ENCODE measurements at regions not wholly inside any gene's neighbourhood (a gene's known extent, or its start where the extent isn't known, plus 50 kb on each side); places are given as distances from the start of the nearest gene placed in this dataset.

- Histone ChIP-seq H3K4me1 (ENCODE audit: insufficient read depth) (no peaks in the 10 kb centered on the region), H3K27ac (ENCODE audit: low read depth) (no peak overlapping the region), H3K4me3 (ENCODE audit: low read depth, low read length) (no peak overlapping the region), H3K36me3 (ENCODE audit: insufficient read depth) (no peaks in the 10 kb centered on the region)
- 42% methylated on average over 2 of the region's 2 CpGs for WGBS
- no peak for DNase-seq (ENCODE audit: extremely low spot score)
Measured at GRCh38 chr13:109867766-109868165, 81.4 kb upstream of the IRS2 start.

GRCh38 chr13:109862627-109863026, 76.2 kb upstream of the IRS2 start:
- DNase-seq (ENCODE audit: extremely low spot score), result peak; percentile 31
- no peaks in the 10 kb centered on the region for H3K4me1 ChIP-seq (ENCODE audit: insufficient read depth)
- H3K27ac ChIP-seq (ENCODE audit: low read depth), result no peak overlapping the region
- no peaks in the 10 kb centered on the region for H3K36me3 ChIP-seq (ENCODE audit: insufficient read depth)
- 47% methylated on average over 2 of the region's 2 CpGs for WGBS
- no peak overlapping the region for H3K4me3 ChIP-seq (ENCODE audit: low read depth, low read length)

- H3K36me3 ChIP-seq (ENCODE audit: insufficient read depth), result no peaks in the 10 kb centered on the region
- H3K27ac ChIP-seq (ENCODE audit: low read depth), result no peak overlapping the region
- H3K4me3 ChIP-seq (ENCODE audit: low read depth, low read length), result no peak overlapping the region
- no peak for DNase-seq (ENCODE audit: extremely low spot score)
- no peaks in the 10 kb centered on the region for H3K4me1 ChIP-seq (ENCODE audit: insufficient read depth)
- 78% methylated on average over 3 of the region's 3 CpGs for WGBS
Measured at GRCh38 chr13:109859898-109860297, 73.5 kb upstream of the IRS2 start.

GRCh38 chr13:109859216-109859835, 72.9 kb upstream of the IRS2 start:
- 80% methylated on average over 8 of the region's 8 CpGs for WGBS
- no peak for DNase-seq (ENCODE audit: extremely low spot score)
- Histone ChIP-seq H3K4me3 (ENCODE audit: low read depth, low read length) (no peak overlapping the region), H3K27ac (ENCODE audit: low read depth) (no peak overlapping the region), H3K36me3 (ENCODE audit: insufficient read depth) (no peaks in the 10 kb centered on the region), H3K4me1 (ENCODE audit: insufficient read depth) (no peaks in the 10 kb centered on the region)

- Histone ChIP-seq H3K27ac (ENCODE audit: low read depth) (no peak overlapping the region), H3K4me3 (ENCODE audit: low read depth, low read length) (no peak overlapping the region), H3K36me3 (ENCODE audit: insufficient read depth) (no peaks in the 10 kb centered on the region), H3K4me1 (ENCODE audit: insufficient read depth) (no peaks in the 10 kb centered on the region)
- no peak for DNase-seq (ENCODE audit: extremely low spot score)
- 88% methylated on average over 7 of the region's 7 CpGs for WGBS
Measured at GRCh38 chr13:109858319-109858718, 71.9 kb upstream of the IRS2 start.

- no peaks in the 10 kb centered on the region for H3K36me3 ChIP-seq (ENCODE audit: insufficient read depth)
- H3K27ac ChIP-seq (ENCODE audit: low read depth), result no peak overlapping the region
- WGBS, result 77% methylated on average over 7 of the region's 7 CpGs
- no peak for DNase-seq (ENCODE audit: extremely low spot score)
- H3K4me1 ChIP-seq (ENCODE audit: insufficient read depth), result no peaks in the 10 kb centered on the region
- no peak overlapping the region for H3K4me3 ChIP-seq (ENCODE audit: low read depth, low read length)
Measured at GRCh38 chr13:109857803-109858202, 71.4 kb upstream of the IRS2 start.

GRCh38 chr13:109857325-109857724, 70.9 kb upstream of the IRS2 start:
- Histone ChIP-seq H3K4me1 (ENCODE audit: insufficient read depth) (no peaks in the 10 kb centered on the region), H3K4me3 (ENCODE audit: low read depth, low read length) (no peak overlapping the region), H3K27ac (ENCODE audit: low read depth) (no peak overlapping the region), H3K36me3 (ENCODE audit: insufficient read depth) (no peaks in the 10 kb centered on the region)
- no peak for DNase-seq (ENCODE audit: extremely low spot score)
- WGBS, result 75% methylated on average over 5 of the region's 5 CpGs

GRCh38 chr13:109856350-109856749, 70.0 kb upstream of the IRS2 start:
- no peak for DNase-seq (ENCODE audit: extremely low spot score)
- Histone ChIP-seq H3K4me3 (ENCODE audit: low read depth, low read length) (no peak overlapping the region), H3K36me3 (ENCODE audit: insufficient read depth) (no peaks in the 10 kb centered on the region), H3K27ac (ENCODE audit: low read depth) (no peak overlapping the region), H3K4me1 (ENCODE audit: insufficient read depth) (no peaks in the 10 kb centered on the region)
- WGBS, result 78% methylated on average over 4 of the region's 4 CpGs

- DNase-seq (ENCODE audit: extremely low spot score), result no peak
- 80% methylated on average over 5 of the region's 5 CpGs for WGBS
- Histone ChIP-seq H3K4me3 (ENCODE audit: low read depth, low read length) (no peak overlapping the region), H3K4me1 (ENCODE audit: insufficient read depth) (no peaks in the 10 kb centered on the region), H3K27ac (ENCODE audit: low read depth) (no peak overlapping the region), H3K36me3 (ENCODE audit: insufficient read depth) (no peaks in the 10 kb centered on the region)
Measured at GRCh38 chr13:109853153-109853552, 66.8 kb upstream of the IRS2 start.

- H3K4me1 ChIP-seq (ENCODE audit: insufficient read depth), result no peaks in the 10 kb centered on the region
- no peak for DNase-seq (ENCODE audit: extremely low spot score)
- no peak overlapping the region for H3K4me3 ChIP-seq (ENCODE audit: low read depth, low read length)
- WGBS, result 82% methylated on average over 4 of the region's 4 CpGs
- no peaks in the 10 kb centered on the region for H3K36me3 ChIP-seq (ENCODE audit: insufficient read depth)
- H3K27ac ChIP-seq (ENCODE audit: low read depth), result no peak overlapping the region
Measured at GRCh38 chr13:109846185-109846584, 59.8 kb upstream of the IRS2 start.

GRCh38 chr13:109844396-109844795, 58.0 kb upstream of the IRS2 start:
- no peak overlapping the region for H3K27ac ChIP-seq (ENCODE audit: low read depth)
- H3K4me3 ChIP-seq (ENCODE audit: low read depth, low read length), result no peak overlapping the region
- no peaks in the 10 kb centered on the region for H3K36me3 ChIP-seq (ENCODE audit: insufficient read depth)
- 57% methylated on average over 9 of the region's 9 CpGs for WGBS
- DNase-seq (ENCODE audit: extremely low spot score), result no peak
- H3K4me1 ChIP-seq (ENCODE audit: insufficient read depth), result no peaks in the 10 kb centered on the region

GRCh38 chr13:109843695-109844094, 57.3 kb upstream of the IRS2 start:
- H3K36me3 ChIP-seq (ENCODE audit: insufficient read depth), result no peaks in the 10 kb centered on the region
- H3K4me3 ChIP-seq (ENCODE audit: low read depth, low read length), result no peak overlapping the region
- H3K27ac ChIP-seq (ENCODE audit: low read depth), result no peak overlapping the region
- no peak for DNase-seq (ENCODE audit: extremely low spot score)
- 88% methylated on average over 8 of the region's 8 CpGs for WGBS
- no peaks in the 10 kb centered on the region for H3K4me1 ChIP-seq (ENCODE audit: insufficient read depth)

GRCh38 chr13:109842212-109842920, 56.0 kb upstream of the IRS2 start:
- H3K4me3 ChIP-seq (ENCODE audit: low read depth, low read length), result no peak overlapping the region
- no peaks in the 10 kb centered on the region for H3K4me1 ChIP-seq (ENCODE audit: insufficient read depth)
- no peak for DNase-seq (ENCODE audit: extremely low spot score)
- no peaks in the 10 kb centered on the region for H3K36me3 ChIP-seq (ENCODE audit: insufficient read depth)
- no peak overlapping the region for H3K27ac ChIP-seq (ENCODE audit: low read depth)
- WGBS, result 90% methylated on average over 6 of the region's 6 CpGs

GRCh38 chr13:109840893-109841287, 54.5 kb upstream of the IRS2 start:
- no peak overlapping the region for H3K4me3 ChIP-seq (ENCODE audit: low read depth, low read length)
- no peaks in the 10 kb centered on the region for H3K36me3 ChIP-seq (ENCODE audit: insufficient read depth)
- DNase-seq (ENCODE audit: extremely low spot score), result no peak
- H3K4me1 ChIP-seq (ENCODE audit: insufficient read depth), result no peaks in the 10 kb centered on the region
- 83% methylated on average over 4 of the region's 4 CpGs for WGBS
- no peak overlapping the region for H3K27ac ChIP-seq (ENCODE audit: low read depth)

Data from urinary bladder (tissue), 3 donors.